ENCODE measurements at regions not wholly inside any gene's neighbourhood (a gene's known extent, or its start where the extent isn't known, plus 50 kb on each side); places are given as distances from the start of the nearest gene placed in this dataset.

GRCh38 chr1:14136881-14137280, 436.9 kb downstream of the PRDM2 start:
- Mint-ChIP-seq H3K9me3 (peaks cover 0 to 3% (median 0%) of the 10 kb centered on the region in 8 donors), H3K4me3 (no peak overlapping the region), H3K36me3 (no peaks in the 10 kb centered on the region), H3K27ac (no peak overlapping the region), H3K4me1 (no peaks in the 10 kb centered on the region), H3K27me3 (peaks cover 0 to 3% of the 10 kb centered on the region in 2 donors)
- Histone ChIP-seq H3K4me1 (ENCODE audit: insufficient read depth, low read length) (no peaks in the 10 kb centered on the region), H3K4me3 (ENCODE audit: low read length in 2 of 2) (no peak overlapping the region), H3K9me3 (ENCODE audit: control insufficient read depth in 1 of 2, low read length in 2 of 2) (no peaks in the 10 kb centered on the region), H3K36me3 (ENCODE audit: insufficient read depth, low read length) (no peaks in the 10 kb centered on the region), H3K27ac (ENCODE audit: low read depth, low read length) (no peak overlapping the region), H3K27me3 (ENCODE audit: insufficient read depth, low read length) (no peaks in the 10 kb centered on the region)
- CTCF ChIA-PET (ENCODE audit: partially characterized antibody), result no interaction called here
- intact Hi-C loops (cut with micrococcal nuclease), result no loop called here
- POLR2A ChIA-PET (ENCODE audit: partially characterized antibody), result no interaction called here
- no peak for DNase-seq

- no peaks in the 10 kb centered on the region for H3K36me3 Mint-ChIP-seq
- CTCF ChIA-PET (ENCODE audit: partially characterized antibody), result no interaction called here
- peaks cover 0 to 3% (median 0%) of the 10 kb centered on the region in 8 donors for H3K9me3 Mint-ChIP-seq
These were observed 437.6 kb downstream of the PRDM2 start for GRCh38 chr1:14137411-14138134.

DNA sequence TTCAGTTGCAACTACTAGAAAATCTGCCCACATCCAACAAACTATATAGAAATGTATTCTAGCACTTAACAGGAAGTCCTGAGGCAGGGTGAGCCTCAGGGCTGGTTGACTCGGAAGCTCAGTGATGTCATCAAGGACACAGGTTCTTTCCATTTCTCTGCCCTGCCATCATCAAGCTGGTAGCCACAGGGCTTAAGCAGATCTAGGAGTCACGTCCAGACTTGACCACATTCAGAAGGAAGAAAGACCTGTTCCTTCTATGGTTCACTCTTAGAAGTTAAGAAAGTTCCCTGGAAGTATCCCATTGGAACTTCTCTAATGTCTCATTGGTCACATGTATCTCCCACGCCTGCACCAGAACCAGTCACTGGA, 438.1 kb downstream of the PRDM2 start:
- no peaks in the 10 kb centered on the region for H3K36me3 ChIP-seq (ENCODE audit: insufficient read depth, low read length)
- H3K9me3 ChIP-seq (ENCODE audit: control insufficient read depth in 1 of 2, low read length in 2 of 2), result no peaks in the 10 kb centered on the region
- H3K27ac ChIP-seq (ENCODE audit: low read depth, low read length), result no peak overlapping the region
- H3K27me3 Mint-ChIP-seq, result peaks cover 0 to 3% of the 10 kb centered on the region in 2 donors
- H3K4me3 Mint-ChIP-seq, result no peak overlapping the region
- H3K9me3 Mint-ChIP-seq, result peaks cover 0 to 3% (median 0%) of the 10 kb centered on the region in 8 donors
- no peak overlapping the region for H3K4me3 ChIP-seq (ENCODE audit: low read length in 2 of 2)
- intact Hi-C loops (cut with micrococcal nuclease), result no loop called here
- no peak overlapping the region for H3K27ac Mint-ChIP-seq
- DNase-seq, result no peak
- ChIA-PET CTCF (ENCODE audit: partially characterized antibody) (no interaction called here), POLR2A (ENCODE audit: partially characterized antibody) (no interaction called here)
- no peaks in the 10 kb centered on the region for H3K4me1 ChIP-seq (ENCODE audit: insufficient read depth, low read length)
- H3K4me1 Mint-ChIP-seq, result no peaks in the 10 kb centered on the region
- no peaks in the 10 kb centered on the region for H3K27me3 ChIP-seq (ENCODE audit: insufficient read depth, low read length)
- H3K36me3 Mint-ChIP-seq, result no peaks in the 10 kb centered on the region

More at GRCh38 chr1:14137411-14138134, 437.6 kb downstream of the PRDM2 start:
- Mint-ChIP-seq H3K4me3 (no peak overlapping the region), H3K27ac (no peak overlapping the region), H3K4me1 (no peaks in the 10 kb centered on the region), H3K27me3 (peaks cover 0 to 3% of the 10 kb centered on the region in 2 donors)
- intact Hi-C loops (cut with micrococcal nuclease), result no loop called here
- DNase-seq, result no peak
- Histone ChIP-seq H3K4me1 (ENCODE audit: insufficient read depth, low read length) (no peaks in the 10 kb centered on the region), H3K4me3 (ENCODE audit: low read length in 2 of 2) (no peak overlapping the region), H3K9me3 (ENCODE audit: control insufficient read depth in 1 of 2, low read length in 2 of 2) (no peaks in the 10 kb centered on the region), H3K36me3 (ENCODE audit: insufficient read depth, low read length) (no peaks in the 10 kb centered on the region), H3K27me3 (ENCODE audit: insufficient read depth, low read length) (no peaks in the 10 kb centered on the region), H3K27ac (ENCODE audit: low read depth, low read length) (no peak overlapping the region)
- POLR2A ChIA-PET (ENCODE audit: partially characterized antibody), result no interaction called here

DNA sequence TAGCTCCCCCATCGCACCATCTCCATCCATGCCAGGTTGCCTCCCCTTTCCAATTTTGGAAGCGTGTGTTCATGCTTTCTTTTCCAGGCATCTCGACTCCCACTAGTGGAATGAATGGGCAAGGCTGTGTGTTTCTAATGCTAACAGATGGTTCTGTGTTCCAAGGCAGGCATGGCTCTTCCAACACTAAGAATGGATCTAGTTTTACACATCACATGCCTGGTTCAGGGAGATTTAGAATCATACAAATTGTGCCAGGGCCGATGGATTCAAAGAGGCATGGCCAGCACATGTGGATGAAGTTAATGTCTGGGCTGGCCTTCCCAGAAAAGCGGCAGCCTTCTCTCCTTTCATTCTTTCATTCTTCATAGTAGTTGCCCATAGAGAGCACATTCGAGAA, 438.7 kb downstream of the PRDM2 start:
- peaks cover 0 to 3% of the 10 kb centered on the region in 2 donors for H3K27me3 Mint-ChIP-seq
- CTCF ChIA-PET (ENCODE audit: partially characterized antibody), result no interaction called here

DNA sequence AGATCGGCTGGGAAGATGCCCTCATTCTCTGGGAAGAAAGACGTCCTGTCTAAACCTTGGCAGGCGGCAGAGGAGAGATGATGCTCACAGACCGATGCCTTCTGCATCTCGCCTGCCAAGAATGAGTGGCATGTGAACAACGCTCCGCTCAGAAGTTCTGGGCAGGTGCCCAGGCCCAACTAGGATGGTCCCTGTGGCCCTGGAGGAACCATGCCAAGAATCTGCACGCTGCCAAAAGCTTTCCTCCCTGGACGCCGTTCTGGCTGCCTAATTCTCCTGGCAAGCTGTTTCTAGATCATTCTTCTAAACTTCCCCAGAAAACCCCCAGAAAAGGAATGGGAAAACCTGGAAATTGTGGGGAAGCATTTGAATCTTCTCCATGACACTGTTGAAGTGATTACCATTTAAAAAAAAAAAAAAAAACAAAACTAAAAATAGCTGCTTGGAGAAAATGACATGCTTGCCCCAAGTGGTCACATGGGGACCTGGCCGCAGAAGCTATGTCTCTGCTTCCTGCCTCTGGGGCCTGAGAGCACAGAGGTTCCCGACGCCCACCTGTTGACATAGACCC, 440.9 kb downstream of the PRDM2 start:
- Histone ChIP-seq H3K9me3 (ENCODE audit: control insufficient read depth in 1 of 2, low read length in 2 of 2) (no peaks in the 10 kb centered on the region), H3K4me1 (ENCODE audit: insufficient read depth, low read length) (no peaks in the 10 kb centered on the region), H3K36me3 (ENCODE audit: insufficient read depth, low read length) (no peaks in the 10 kb centered on the region), H3K27ac (ENCODE audit: low read depth, low read length) (no peak overlapping the region), H3K27me3 (ENCODE audit: insufficient read depth, low read length) (no peaks in the 10 kb centered on the region), H3K4me3 (ENCODE audit: low read length in 2 of 2) (no peak overlapping the region)
- Mint-ChIP-seq H3K27me3 (peaks cover 0 to 1% of the 10 kb centered on the region in 2 donors), H3K4me3 (no peak overlapping the region), H3K36me3 (no peaks in the 10 kb centered on the region), H3K4me1 (no peaks in the 10 kb centered on the region), H3K27ac (no peak overlapping the region), H3K9me3 (peaks cover 0 to 6% (median 0%) of the 10 kb centered on the region in 8 donors)
- intact Hi-C loops (cut with micrococcal nuclease), result no loop called here
- POLR2A ChIA-PET (ENCODE audit: partially characterized antibody), result no interaction called here
- CTCF ChIA-PET (ENCODE audit: partially characterized antibody), result no interaction called here
- no peak for DNase-seq

More for the DNA sequence above, 438.7 kb downstream of the PRDM2 start:
- H3K27ac Mint-ChIP-seq, result no peak overlapping the region
- Histone ChIP-seq H3K4me3 (ENCODE audit: low read length in 2 of 2) (no peak overlapping the region), H3K4me1 (ENCODE audit: insufficient read depth, low read length) (no peaks in the 10 kb centered on the region), H3K9me3 (ENCODE audit: control insufficient read depth in 1 of 2, low read length in 2 of 2) (no peaks in the 10 kb centered on the region), H3K27me3 (ENCODE audit: insufficient read depth, low read length) (no peaks in the 10 kb centered on the region), H3K27ac (ENCODE audit: low read depth, low read length) (no peak overlapping the region), H3K36me3 (ENCODE audit: insufficient read depth, low read length) (no peaks in the 10 kb centered on the region)
- POLR2A ChIA-PET (ENCODE audit: partially characterized antibody), result no interaction called here
- intact Hi-C loops (cut with micrococcal nuclease), result no loop called here
- no peaks in the 10 kb centered on the region for H3K36me3 Mint-ChIP-seq
- H3K9me3 Mint-ChIP-seq, result peaks cover 0 to 3% (median 0%) of the 10 kb centered on the region in 8 donors
- no peak for DNase-seq
- no peaks in the 10 kb centered on the region for H3K4me1 Mint-ChIP-seq
- no peak overlapping the region for H3K4me3 Mint-ChIP-seq

DNA sequence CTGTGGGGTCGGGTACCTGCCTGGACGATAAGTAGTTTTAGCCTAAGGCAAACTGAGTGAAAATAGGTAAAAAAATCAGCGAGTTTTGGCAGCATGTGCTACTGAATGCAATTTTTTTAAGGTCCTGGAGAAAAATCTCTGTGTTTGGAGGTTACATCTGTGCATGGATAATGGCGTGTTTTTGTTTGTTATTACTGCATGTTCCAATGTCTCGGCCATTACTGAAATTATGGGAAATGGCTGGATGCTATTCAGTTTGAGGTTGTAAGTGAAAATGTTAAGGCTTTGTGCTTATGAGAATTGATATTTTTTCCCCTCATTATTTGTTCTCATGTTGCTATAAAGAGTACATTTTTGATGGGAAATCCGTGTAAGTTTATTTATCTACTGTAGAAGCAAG, 441.7 kb downstream of the PRDM2 start:
- ChIA-PET POLR2A (ENCODE audit: partially characterized antibody) (no interaction called here), CTCF (ENCODE audit: partially characterized antibody) (no interaction called here)
- Mint-ChIP-seq H3K4me3 (no peak overlapping the region), H3K27ac (no peak overlapping the region), H3K9me3 (peaks cover 0 to 4% (median 0%) of the 10 kb centered on the region in 8 donors), H3K4me1 (no peaks in the 10 kb centered on the region), H3K36me3 (no peaks in the 10 kb centered on the region), H3K27me3 (peaks cover 0 to 1% of the 10 kb centered on the region in 2 donors)
- no peaks in the 10 kb centered on the region for H3K9me3 ChIP-seq (ENCODE audit: control insufficient read depth in 1 of 2, low read length in 2 of 2)
- H3K27me3 ChIP-seq (ENCODE audit: insufficient read depth, low read length), result no peaks in the 10 kb centered on the region
- H3K36me3 ChIP-seq (ENCODE audit: insufficient read depth, low read length), result no peaks in the 10 kb centered on the region
- no peak overlapping the region for H3K4me3 ChIP-seq (ENCODE audit: low read length in 2 of 2)
- no peaks in the 10 kb centered on the region for H3K4me1 ChIP-seq (ENCODE audit: insufficient read depth, low read length)
- H3K27ac ChIP-seq (ENCODE audit: low read depth, low read length), result no peak overlapping the region
- DNase-seq, result no peak
- intact Hi-C loops (cut with micrococcal nuclease), result no loop called here

- no peaks in the 10 kb centered on the region for H3K4me1 Mint-ChIP-seq
- no peaks in the 10 kb centered on the region for H3K27me3 ChIP-seq (ENCODE audit: insufficient read depth, low read length)
- H3K27me3 Mint-ChIP-seq, result peaks cover 0 to 1% of the 10 kb centered on the region in 2 donors
- no peak overlapping the region for H3K27ac Mint-ChIP-seq
- CTCF ChIA-PET (ENCODE audit: partially characterized antibody), result no interaction called here
- no peaks in the 10 kb centered on the region for H3K36me3 ChIP-seq (ENCODE audit: insufficient read depth, low read length)
- no peak for DNase-seq
- peaks cover 0 to 4% (median 0%) of the 10 kb centered on the region in 8 donors for H3K9me3 Mint-ChIP-seq
- POLR2A ChIA-PET (ENCODE audit: partially characterized antibody), result no interaction called here
- H3K4me3 ChIP-seq (ENCODE audit: low read length in 2 of 2), result no peak overlapping the region
- intact Hi-C loops (cut with micrococcal nuclease), result no loop called here
- no peaks in the 10 kb centered on the region for H3K9me3 ChIP-seq (ENCODE audit: control insufficient read depth in 1 of 2, low read length in 2 of 2)
- no peaks in the 10 kb centered on the region for H3K36me3 Mint-ChIP-seq
- no peak overlapping the region for H3K4me3 Mint-ChIP-seq
- H3K4me1 ChIP-seq (ENCODE audit: insufficient read depth, low read length), result no peaks in the 10 kb centered on the region
- no peak overlapping the region for H3K27ac ChIP-seq (ENCODE audit: low read depth, low read length)
These were observed 442.6 kb downstream of the PRDM2 start for GRCh38 chr1:14142397-14143100.
